ENCODE measurements at regions not wholly inside any gene's neighbourhood (a gene's known extent, or its start where the extent isn't known, plus 50 kb on each side); places are given as distances from the start of the nearest gene placed in this dataset.

- TF ChIP-seq CTCF (IDR thresholded peaks at IDR 0.05) (no peak), POLR2A (IDR thresholded peaks at IDR 0.05) (no peak)
- no peak overlapping the region for H3K4me3 ChIP-seq
- 24 to 53% methylated on average over 1 to 2 of the region's 3 CpGs for WGBS, 2 donors
- H3K36me3 ChIP-seq = no peaks in the 10 kb centered on the region
- H3K27me3 ChIP-seq = no peaks in the 10 kb centered on the region
- intact Hi-C loops (cut with DNase I) = no loop called here
- DNase-seq = no peak
- no peaks in the 10 kb centered on the region for H3K9me3 ChIP-seq
- H3K4me1 ChIP-seq = no peaks in the 10 kb centered on the region
- H3K27ac ChIP-seq = no peak overlapping the region
These were observed 437.7 kb downstream of the TSHZ3 start for GRCh38 chr19:30911491-30911890.

GRCh38 chr19:30910485-30911240 is 438.6 kb downstream of the TSHZ3 start:
- Histone ChIP-seq H3K4me3 (no peak overlapping the region), H3K27ac (no peak overlapping the region), H3K27me3 (no peaks in the 10 kb centered on the region), H3K4me1 (no peaks in the 10 kb centered on the region), H3K9me3 (no peaks in the 10 kb centered on the region), H3K36me3 (no peaks in the 10 kb centered on the region)
- DNase-seq = no peak
- WGBS, 2 donors = 70 to 75% methylated on average over 15 to 16 of the region's 16 CpGs
- intact Hi-C loops (cut with DNase I) = no loop called here
- TF ChIP-seq CTCF (IDR thresholded peaks at IDR 0.05) (no peak), POLR2A (IDR thresholded peaks at IDR 0.05) (no peak)

- Histone ChIP-seq H3K9me3 (no peaks in the 10 kb centered on the region), H3K27me3 (no peaks in the 10 kb centered on the region), H3K36me3 (no peaks in the 10 kb centered on the region), H3K27ac (no peak overlapping the region), H3K4me1 (no peaks in the 10 kb centered on the region), H3K4me3 (no peak overlapping the region)
- 47 to 65% methylated on average over 3 to 4 of the region's 4 CpGs for WGBS, 2 donors
- DNase-seq = no peak
- intact Hi-C loops (cut with DNase I) = no loop called here
- TF ChIP-seq POLR2A (IDR thresholded peaks at IDR 0.05) (no peak), CTCF (IDR thresholded peaks at IDR 0.05) (no peak)
These were observed 440.0 kb downstream of the TSHZ3 start for GRCh38 chr19:30909216-30909615.

- no peaks in the 10 kb centered on the region for H3K27me3 ChIP-seq
- intact Hi-C loops (cut with DNase I) = no loop called here
- no peaks in the 10 kb centered on the region for H3K36me3 ChIP-seq
- no peaks in the 10 kb centered on the region for H3K9me3 ChIP-seq
- no peaks in the 10 kb centered on the region for H3K4me1 ChIP-seq
- H3K4me3 ChIP-seq = no peak overlapping the region
- DNase-seq = no peak
- TF ChIP-seq CTCF (IDR thresholded peaks at IDR 0.05) (no peak), POLR2A (IDR thresholded peaks at IDR 0.05) (no peak)
- no peak overlapping the region for H3K27ac ChIP-seq
- WGBS, 2 donors = 56 to 63% methylated on average over 4 of the region's 4 CpGs
These were observed 440.9 kb downstream of the TSHZ3 start for GRCh38 chr19:30908262-30908771.

GRCh38 chr19:30906871-30907270 is 442.4 kb downstream of the TSHZ3 start:
- intact Hi-C loops (cut with DNase I) = no loop called here
- H3K36me3 ChIP-seq = no peaks in the 10 kb centered on the region
- H3K27me3 ChIP-seq = no peaks in the 10 kb centered on the region
- no peaks in the 10 kb centered on the region for H3K4me1 ChIP-seq
- TF ChIP-seq CTCF (IDR thresholded peaks at IDR 0.05) = no peak
- TF ChIP-seq POLR2A (IDR thresholded peaks at IDR 0.05) = no peak
- no peak overlapping the region for H3K4me3 ChIP-seq
- H3K27ac ChIP-seq = no peak overlapping the region
- DNase-seq = no peak
- 78 to 88% methylated on average over 6 to 8 of the region's 8 CpGs for WGBS, 2 donors
- no peaks in the 10 kb centered on the region for H3K9me3 ChIP-seq
